Panc1 (cell line): ENCODE measurements at regions not wholly inside any gene's neighbourhood (a gene's known extent, or its start where the extent isn't known, plus 50 kb on each side); places are given as distances from the start of the nearest gene placed in this dataset.

Experiments used
- ATAC-seq: fragments of 200-7000 bp; cut with Tn5 transposase; 2 replicates; pipeline ENCODE4 v1.9.1; 2020; ENCODE audit warnings: mild to moderate bottlenecking, moderate library complexity
- BruUV-seq: library from RNA; stranded (reverse); fragments of 400-500 nt; replicated peaks from 2 replicates; lab custom pipeline; 2021; lab: Mats Ljungman, UMichigan
- CTCF ChIA-PET: fragments of 300-600 bp; sonication (Branson Sonifier 250); formaldehyde crosslinking; loops from one replicate; lab custom pipeline; 2022; ENCODE audit warnings: antibody characterized with exemption; lab: Charles Lee
- POLR2A ChIA-PET: fragments of 300-600 bp; sonication (Branson Sonifier 250); formaldehyde crosslinking; loops from one replicate; lab custom pipeline; 2022; ENCODE audit warnings: antibody characterized with exemption; lab: Charles Lee
- DNase-seq: peaks from one replicate; pipeline ENCODE4 v3.0.0-alpha.2; 2010; ENCODE audit warnings: low read depth, low spot score
- H3K27ac ChIP-seq: 2 replicates; pipeline ENCODE4 v1.5.1; 2011; ENCODE audit warnings: mild to moderate bottlenecking, low read length, inconsistent platforms
- H3K27me3 ChIP-seq: fragments of 200-500 bp; sonication (Bioruptor generic); 2 replicates; pipeline ENCODE4 v1.6.0; 2014; ENCODE audit warnings: low read length, inconsistent platforms; ENCODE audit not compliant: control insufficient read depth, insufficient read depth
- H3K36me3 ChIP-seq: fragments of 200-500 bp; sonication (Bioruptor generic); 2 replicates; pipeline ENCODE4 v1.5.1; 2014; ENCODE audit warnings: inconsistent platforms, mild to moderate bottlenecking, low read length, moderate library complexity; ENCODE audit not compliant: control insufficient read depth, insufficient read depth
- H3K4me1 ChIP-seq: 2 replicates; pipeline ENCODE4 v1.5.1; 2011; ENCODE audit warnings: inconsistent platforms, mild to moderate bottlenecking, low read length, moderate library complexity; ENCODE audit not compliant: control insufficient read depth, insufficient read depth
- H3K4me3 ChIP-seq, 2 experiments: 2 replicates each; pipeline ENCODE4 v1.5.1; 2011 to 2012; ENCODE audit warnings: low read depth in 2 of 2, low read length in 2 of 2, mild to moderate bottlenecking in 2 of 2, inconsistent platforms in 1 of 2, moderate library complexity in 1 of 2
- H3K9me3 ChIP-seq: fragments of 200-500 bp; sonication (Bioruptor generic); 2 replicates; pipeline ENCODE4 v1.5.1; 2014; ENCODE audit warnings: low read depth, mild to moderate bottlenecking, inconsistent platforms, low read length, moderate library complexity; ENCODE audit not compliant: control insufficient read depth, insufficient read depth
- CTCF ChIP-seq: fragments of 450-650 bp; IDR thresholded peaks from 2 replicates; pipeline ENCODE4 v1.5.1; 2017; ENCODE audit warnings: mild to moderate bottlenecking
- POLR2AphosphoS5 ChIP-seq: IDR thresholded peaks from 2 replicates; pipeline ENCODE4 v1.6.1; 2012; ENCODE audit warnings: mild to moderate bottlenecking, low read depth, low read length, moderate library complexity
- SIN3A ChIP-seq: IDR thresholded peaks from 2 replicates; pipeline ENCODE4 v1.6.1; 2012; ENCODE audit warnings: low read depth, mild to moderate bottlenecking, low read length, moderate library complexity, borderline replicate concordance; ENCODE audit not compliant: insufficient read depth
- TCF7L2 ChIP-seq: IDR thresholded peaks from 2 replicates; pipeline ENCODE4 v1.6.1; 2011; ENCODE audit warnings: mild to moderate bottlenecking, low read depth, low read length, inconsistent platforms
- in situ Hi-C: cut with HindIII; loops from 2 replicates; pipeline ENCODE4 v1.10.0; 2016; ENCODE audit warnings: low sequenced_read_pairs, low pct_unique_long_range_greater_than_20kb
- intact Hi-C: fragments of 100-400 bp; cut with micrococcal nuclease; formaldehyde crosslinking; loops from one replicate; pipeline ENCODE4 v1.10.0; 2022; ENCODE audit not compliant: unreplicated experiment
- TF ChIP-seq, protein P1 (sequence below), 2 experiments: IDR thresholded peaks; 2 replicates each; pipeline ENCODE4 v1.6.1; 2011 to 2012; ENCODE audit warnings: low read depth in 2 of 2, control low read depth in 1 of 2, low read length in 1 of 2, mild to moderate bottlenecking in 1 of 2, moderate library complexity in 1 of 2; ENCODE audit not compliant: insufficient read depth in 1 of 2

- intact Hi-C loops (no loop called here), in situ Hi-C loops (no loop called here)
- no peaks in the 10 kb centered on the region for H3K36me3 ChIP-seq
- H3K9me3 ChIP-seq: no peaks in the 10 kb centered on the region
- H3K4me1 ChIP-seq: no peaks in the 10 kb centered on the region
- ATAC-seq (no peak), DNase-seq (no peak)
- H3K4me3 ChIP-seq: no peak overlapping the region
- H3K27me3 ChIP-seq: peaks cover 5% of the 10 kb centered on the region
- TF ChIP-seq CTCF (no peak), SIN3A (no peak), POLR2AphosphoS5 (no peak), TCF7L2 (no peak)
- TF ChIP-seq, protein P1, sequence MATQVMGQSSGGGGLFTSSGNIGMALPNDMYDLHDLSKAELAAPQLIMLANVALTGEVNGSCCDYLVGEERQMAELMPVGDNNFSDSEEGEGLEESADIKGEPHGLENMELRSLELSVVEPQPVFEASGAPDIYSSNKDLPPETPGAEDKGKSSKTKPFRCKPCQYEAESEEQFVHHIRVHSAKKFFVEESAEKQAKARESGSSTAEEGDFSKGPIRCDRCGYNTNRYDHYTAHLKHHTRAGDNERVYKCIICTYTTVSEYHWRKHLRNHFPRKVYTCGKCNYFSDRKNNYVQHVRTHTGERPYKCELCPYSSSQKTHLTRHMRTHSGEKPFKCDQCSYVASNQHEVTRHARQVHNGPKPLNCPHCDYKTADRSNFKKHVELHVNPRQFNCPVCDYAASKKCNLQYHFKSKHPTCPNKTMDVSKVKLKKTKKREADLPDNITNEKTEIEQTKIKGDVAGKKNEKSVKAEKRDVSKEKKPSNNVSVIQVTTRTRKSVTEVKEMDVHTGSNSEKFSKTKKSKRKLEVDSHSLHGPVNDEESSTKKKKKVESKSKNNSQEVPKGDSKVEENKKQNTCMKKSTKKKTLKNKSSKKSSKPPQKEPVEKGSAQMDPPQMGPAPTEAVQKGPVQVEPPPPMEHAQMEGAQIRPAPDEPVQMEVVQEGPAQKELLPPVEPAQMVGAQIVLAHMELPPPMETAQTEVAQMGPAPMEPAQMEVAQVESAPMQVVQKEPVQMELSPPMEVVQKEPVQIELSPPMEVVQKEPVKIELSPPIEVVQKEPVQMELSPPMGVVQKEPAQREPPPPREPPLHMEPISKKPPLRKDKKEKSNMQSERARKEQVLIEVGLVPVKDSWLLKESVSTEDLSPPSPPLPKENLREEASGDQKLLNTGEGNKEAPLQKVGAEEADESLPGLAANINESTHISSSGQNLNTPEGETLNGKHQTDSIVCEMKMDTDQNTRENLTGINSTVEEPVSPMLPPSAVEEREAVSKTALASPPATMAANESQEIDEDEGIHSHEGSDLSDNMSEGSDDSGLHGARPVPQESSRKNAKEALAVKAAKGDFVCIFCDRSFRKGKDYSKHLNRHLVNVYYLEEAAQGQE (IDR thresholded peaks at IDR 0.05; ENCODE audit: insufficient read depth in 1 of 2, low read depth in 2 of 2, low read length in 1 of 2): no peak
- H3K27ac ChIP-seq: no peak overlapping the region
- POLR2A ChIA-PET: no interaction called here
- no TSS peak for BruUV-seq
- CTCF ChIA-PET: no interaction called here
Measured at GRCh38 chr3:127363171-127363570, 75.3 kb upstream of the PRR20G start.

GRCh38 chr3:127360647-127361046 lies 72.8 kb upstream of the PRR20G start:
- no peaks in the 10 kb centered on the region for H3K4me1 ChIP-seq
- no peak for DNase-seq
- no TSS peak for BruUV-seq
- no peak for ATAC-seq
- no peaks in the 10 kb centered on the region for H3K9me3 ChIP-seq
- no peak overlapping the region for H3K27ac ChIP-seq
- no peak for TF ChIP-seq CTCF
- no peak for TF ChIP-seq SIN3A
- no peak for TF ChIP-seq POLR2AphosphoS5
- no peak for TF ChIP-seq TCF7L2
- TF ChIP-seq, protein P1 (IDR thresholded peaks at IDR 0.05; ENCODE audit: insufficient read depth in 1 of 2, low read depth in 2 of 2, low read length in 1 of 2): no peak
- intact Hi-C loops: no loop called here
- CTCF ChIA-PET: no interaction called here
- no peaks in the 10 kb centered on the region for H3K36me3 ChIP-seq
- H3K4me3 ChIP-seq: no peak overlapping the region
- in situ Hi-C loops: no loop called here
- H3K27me3 ChIP-seq: peaks cover 3% of the 10 kb centered on the region
- POLR2A ChIA-PET: no interaction called here
